CD4-positive, alpha-beta T cell treated with Interferon alpha-2 for 1 hour (primary cell): ENCODE measurements at regions not wholly inside any gene's neighbourhood (a gene's known extent, or its start where the extent isn't known, plus 50 kb on each side); places are given as distances from the start of the nearest gene placed in this dataset.

ENCODE experiments used
- DNase-seq, 2 donors: peaks; one replicate each; pipeline ENCODE4 v3.0.0-alpha.2; 2020 to 2022

DNA sequence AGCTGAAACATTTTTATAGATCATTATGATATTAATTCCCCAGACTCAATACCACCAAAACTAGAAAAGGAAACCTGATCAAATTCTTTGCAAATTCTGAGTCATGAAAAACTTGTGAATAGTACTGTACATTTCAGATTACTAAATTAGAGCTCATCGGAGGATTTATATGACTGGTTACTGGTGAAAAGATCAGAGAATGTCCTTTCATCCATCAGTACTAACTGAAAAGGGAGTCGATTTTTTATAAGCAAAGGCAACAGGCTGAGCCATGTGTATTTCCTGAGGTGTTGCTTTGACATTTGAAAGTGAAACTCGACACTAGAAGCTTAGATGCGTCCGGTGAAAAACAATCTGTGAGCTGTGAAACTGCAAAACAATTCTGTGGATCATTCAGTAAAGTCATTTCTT lies 155.7 kb downstream of the TNFSF18 start:
- DNase-seq: peak; percentile 11 to 63

DNA sequence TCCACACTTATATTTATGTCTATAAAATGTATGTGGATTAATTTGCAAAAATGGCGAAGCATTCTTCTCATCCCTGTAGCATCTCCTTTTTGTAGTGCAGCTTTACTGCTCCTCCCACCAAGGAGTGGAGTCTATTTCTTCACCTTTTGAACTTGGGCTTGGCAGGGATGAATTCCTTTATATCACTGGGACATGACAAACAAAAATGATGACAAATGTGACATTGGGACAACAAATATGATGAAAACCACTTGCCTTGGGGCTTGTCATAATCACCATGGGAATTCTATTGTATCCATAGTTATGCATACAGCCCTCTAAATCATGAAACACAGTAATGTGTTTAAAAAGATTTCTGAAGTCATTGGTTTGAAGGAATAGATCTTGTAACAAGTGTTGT lies 155.0 kb downstream of the TNFSF18 start:
- no peak for DNase-seq

DNA sequence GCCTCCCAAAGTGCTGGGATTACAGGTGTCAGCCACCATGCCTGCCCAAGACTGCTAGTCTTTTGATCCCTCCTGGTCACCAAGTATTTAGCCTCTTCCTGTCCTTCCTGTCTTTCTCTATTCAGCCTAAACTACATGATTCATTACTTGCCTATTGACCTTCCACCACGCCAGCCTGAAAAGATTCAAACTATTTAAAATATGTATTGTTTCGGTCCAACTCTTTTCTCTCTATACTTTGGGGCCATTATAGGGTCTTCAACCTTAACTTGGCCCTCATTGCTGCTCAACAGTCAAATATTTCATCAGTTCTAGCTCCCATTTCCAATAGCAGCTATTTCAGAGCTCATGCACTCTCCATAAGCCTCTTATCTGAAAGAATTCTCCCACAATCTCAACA lies 153.0 kb downstream of the TNFSF18 start:
- no peak for DNase-seq

DNA sequence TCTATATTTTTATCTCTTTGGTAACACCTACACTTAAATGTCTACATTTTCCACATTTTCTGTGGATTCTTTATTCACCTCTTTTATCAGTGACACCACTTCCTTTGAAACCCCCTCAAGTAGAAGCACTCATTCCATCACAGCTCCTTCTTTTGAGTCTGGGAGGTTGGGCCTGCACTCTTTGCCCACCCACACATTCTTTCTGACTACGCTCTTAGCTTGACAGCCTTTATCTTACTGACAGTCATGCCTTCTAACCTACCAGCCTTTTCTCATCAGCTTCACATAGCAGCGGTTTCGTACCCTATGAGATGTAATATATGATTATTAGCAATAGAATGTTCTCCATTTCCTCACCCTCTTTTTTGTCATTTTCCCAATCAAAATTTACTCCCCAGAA lies 151.9 kb downstream of the TNFSF18 start:
- DNase-seq: no peak

DNA sequence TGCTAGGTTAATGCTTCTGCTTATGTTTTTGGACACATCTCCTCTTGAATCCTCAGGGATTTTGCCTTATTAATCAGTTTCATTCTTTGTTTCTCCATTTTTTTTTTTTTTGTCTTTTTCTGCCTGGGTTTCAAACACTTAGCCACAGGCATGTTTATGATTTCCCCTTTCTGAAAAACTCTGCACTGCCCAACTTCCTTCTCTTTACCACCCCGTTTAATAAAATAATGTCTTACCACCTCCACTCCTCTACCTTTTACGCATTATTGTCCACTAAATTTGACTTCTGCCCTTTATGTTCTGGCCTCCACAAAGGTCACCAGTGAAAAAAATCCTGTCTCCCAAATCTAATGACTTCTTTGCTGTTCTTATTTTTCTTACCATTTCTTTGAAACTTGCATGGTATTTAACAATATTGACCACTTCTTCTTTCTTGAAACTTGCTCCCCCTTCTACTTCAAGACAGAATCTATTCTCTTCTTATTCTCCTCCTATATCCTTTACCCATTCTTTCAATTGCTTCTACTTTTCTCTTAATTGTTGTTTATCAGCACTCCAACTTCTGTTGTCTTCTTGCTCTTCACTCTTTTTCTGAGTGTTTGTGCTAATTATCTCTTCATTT lies 150.3 kb downstream of the TNFSF18 start:
- DNase-seq: no peak

DNA sequence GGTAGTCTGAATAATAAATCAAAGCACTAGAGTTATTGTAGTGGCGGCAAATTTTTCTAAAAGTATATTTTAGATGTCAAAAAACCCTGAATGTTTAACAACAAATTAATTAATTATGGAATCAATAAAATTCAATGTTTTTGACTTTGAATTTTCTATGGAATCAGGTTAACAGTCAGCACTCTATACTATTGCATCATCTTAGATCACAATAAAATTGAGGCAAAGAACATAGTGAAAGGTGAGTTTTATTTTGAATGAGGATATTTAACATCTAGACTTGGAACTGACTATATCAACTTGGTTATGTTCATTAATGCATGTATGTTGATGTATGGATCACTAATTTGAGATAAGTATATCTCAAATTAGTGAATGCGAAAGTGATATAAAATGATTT lies 148.5 kb downstream of the TNFSF18 start:
- DNase-seq: no peak

DNA sequence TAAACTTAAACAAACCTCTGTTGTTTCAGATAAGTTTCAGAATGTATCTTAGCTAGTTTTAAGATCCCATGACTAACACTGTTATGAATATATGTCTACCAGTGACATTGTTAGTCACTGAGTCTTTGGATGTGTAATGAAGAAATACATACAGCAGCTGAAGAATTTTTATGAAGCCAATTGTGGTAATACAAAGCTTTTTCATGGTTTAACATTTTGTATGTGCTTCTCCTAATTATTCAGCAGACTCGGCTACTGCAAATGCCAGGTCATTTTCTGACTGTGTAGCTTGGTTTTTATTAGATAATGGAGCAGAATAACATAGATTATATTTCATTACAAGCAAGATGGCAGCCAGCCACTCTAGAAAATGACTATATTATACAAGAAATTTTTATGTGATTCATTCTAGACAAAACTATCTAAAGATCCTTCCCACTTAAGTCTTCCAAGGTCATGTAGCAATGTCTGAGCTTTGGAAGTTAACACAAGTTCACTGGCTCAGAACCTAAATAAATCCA lies 147.8 kb downstream of the TNFSF18 start:
- DNase-seq: no peak

DNA sequence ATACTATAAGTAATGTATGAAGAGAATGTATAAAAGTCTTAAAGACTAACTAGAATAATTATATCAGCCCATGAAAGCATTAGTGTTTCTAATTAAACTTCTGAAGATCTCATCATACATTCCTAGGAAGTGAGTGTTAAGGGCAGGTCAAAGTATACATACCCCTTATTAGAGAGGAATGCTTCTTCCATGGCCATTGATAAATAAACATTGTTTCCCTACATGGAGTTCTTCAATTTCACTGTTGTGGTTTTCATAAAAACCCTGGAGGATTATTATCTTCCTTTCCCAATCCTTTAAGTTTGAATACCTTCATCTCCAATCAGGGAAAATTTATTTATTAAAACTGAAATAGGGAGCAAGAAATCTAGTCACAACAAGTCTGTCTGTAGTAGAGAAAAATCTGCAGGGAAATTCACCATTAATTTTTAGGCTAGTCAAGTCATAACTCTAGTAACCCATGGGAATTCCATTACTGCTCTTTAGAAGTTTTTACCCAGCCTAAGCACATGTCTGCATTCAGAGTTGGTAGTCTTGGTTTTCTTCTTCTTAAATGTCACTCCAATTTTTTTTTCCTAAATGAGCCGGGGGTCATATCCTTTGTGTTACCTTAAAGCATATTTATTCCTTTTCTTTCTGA lies 147.0 kb downstream of the TNFSF18 start:
- DNase-seq: no peak

DNA sequence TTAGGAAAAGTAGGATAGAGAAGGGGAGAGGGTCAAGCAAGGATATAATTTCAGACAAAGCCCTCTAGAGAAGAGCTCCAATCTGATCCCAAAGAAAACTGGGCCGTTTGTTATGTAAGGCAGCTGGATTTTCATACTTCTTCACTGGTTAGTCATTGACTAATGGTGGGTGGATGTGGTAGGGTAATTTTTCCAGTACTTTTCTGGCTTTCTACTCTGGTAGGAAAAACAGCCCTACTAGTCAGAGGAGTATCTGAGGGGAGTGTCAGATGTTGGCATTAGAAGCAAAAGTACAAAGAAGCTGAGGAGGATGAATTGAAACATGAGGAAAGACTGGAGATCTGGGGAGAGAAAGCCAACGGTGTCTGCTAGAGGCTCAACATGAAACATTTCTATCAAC lies 145.3 kb downstream of the TNFSF18 start:
- DNase-seq: no peak

DNA sequence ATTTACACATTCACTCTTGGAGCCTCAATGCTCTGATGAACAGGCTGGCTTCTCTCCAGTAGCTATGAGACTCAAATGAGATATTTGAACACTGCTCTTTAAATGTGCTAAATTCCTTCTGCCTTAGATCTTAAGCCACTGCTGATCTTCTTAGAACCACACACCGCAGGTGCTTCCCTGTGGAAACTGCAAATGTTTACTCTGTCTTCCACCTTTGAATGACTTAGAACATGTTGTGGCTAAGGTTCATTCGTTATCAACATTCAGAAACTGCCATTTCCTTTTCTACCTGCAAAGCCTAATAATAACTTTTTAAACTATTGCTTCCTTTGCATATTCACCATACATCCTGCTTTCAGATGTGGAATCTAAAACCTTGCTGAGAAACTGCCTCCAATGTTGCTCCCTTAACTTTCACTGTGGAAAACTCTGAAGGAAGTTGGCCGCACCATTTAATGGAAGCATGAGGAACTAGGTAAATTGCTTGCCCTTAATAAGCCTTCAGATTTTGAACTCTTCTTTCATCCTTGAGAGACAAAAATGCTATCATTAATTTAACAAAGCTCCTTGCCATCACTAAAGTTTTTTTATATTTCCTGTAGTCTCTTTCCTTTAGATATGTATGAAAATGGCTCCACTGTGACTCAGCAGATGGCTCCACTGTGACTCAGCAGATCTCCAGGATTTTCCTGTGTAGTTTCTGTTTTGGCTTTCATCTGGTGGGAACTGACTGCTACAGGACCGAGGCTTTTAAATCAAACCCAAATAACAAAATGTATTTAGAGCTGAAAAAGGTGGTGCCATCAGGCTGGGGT lies 143.8 kb downstream of the TNFSF18 start:
- DNase-seq: peak; percentile 10 to 53

DNA sequence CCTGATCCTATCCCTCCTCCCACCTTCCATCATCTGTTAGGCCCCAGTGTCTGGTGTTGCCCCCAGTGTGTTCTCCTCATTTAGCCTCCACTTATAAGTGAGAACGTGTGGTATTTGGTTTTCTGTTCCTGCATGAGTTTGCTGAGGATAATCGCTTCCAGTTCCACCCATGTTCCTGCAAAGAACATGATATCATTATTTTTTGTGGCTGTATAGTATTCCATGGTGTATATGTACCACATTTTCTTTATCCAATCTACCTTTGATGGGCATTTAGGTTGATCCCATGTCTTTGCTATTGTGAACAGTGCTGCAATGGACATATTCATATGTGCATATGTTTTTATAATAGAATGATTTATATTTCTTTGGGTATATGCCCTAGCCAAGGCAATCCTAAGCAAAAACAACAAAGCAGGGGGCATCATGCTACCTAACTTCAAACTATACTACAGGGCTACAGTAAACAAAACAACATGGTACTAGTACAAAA lies 142.9 kb downstream of the TNFSF18 start:
- DNase-seq: no peak

DNA sequence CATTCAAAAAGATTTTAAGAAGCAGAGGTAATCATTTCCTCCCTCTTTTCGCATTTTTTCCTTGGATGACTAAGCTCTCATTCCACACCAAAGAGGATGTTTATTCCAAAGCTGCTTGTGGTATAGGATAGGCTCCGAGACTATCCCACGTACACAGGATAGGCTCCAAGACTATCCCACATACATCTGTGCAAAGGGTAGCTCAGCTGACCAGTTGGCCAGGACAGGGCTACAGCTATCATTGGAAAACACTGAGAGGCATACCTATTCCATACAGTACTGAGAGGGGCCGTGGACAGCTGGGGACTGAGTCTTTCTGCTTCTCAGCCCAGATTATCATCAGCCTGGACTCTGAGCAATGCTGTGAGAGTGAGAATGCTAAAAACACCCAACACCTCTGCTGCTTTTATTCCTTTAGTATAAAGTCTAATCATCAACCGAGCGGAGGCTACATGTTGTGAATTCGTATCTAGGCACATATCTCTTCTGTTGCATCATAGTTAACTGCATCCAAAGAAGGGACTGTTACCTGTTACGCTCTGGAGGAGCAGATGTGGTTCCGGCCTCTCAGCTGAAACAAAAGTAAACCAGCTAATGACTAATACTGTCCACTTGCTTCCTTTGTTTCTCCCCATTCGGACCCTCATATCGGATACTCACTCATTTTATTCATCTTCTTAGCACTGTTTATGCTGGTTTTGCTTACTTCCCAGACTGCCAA lies 141.0 kb downstream of the TNFSF18 start:
- no peak for DNase-seq

DNA sequence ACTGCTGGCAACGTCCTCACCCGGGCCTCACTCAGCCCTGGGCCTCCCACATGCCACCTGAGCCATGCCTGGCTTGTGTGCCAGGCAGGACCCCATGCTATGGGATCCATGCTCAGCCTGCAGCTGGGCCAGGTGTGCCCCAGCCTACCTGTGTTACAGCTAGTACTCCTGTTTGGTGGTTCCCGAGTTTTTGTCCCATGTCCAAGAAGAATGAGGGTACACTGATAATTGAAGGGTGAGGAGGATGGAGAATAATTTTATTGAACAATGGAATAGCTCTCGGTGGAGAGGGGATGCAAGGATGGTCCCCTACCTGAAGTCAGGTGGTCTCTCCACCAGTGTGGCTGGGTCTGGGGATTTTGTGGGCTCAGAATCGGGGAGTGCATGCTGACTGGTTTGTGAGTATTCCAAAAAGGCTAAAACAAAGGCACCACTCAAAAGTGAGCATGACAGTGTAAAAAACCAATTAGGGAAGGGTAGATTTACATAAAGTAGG lies 137.9 kb downstream of the TNFSF18 start:
- DNase-seq: no peak

DNA sequence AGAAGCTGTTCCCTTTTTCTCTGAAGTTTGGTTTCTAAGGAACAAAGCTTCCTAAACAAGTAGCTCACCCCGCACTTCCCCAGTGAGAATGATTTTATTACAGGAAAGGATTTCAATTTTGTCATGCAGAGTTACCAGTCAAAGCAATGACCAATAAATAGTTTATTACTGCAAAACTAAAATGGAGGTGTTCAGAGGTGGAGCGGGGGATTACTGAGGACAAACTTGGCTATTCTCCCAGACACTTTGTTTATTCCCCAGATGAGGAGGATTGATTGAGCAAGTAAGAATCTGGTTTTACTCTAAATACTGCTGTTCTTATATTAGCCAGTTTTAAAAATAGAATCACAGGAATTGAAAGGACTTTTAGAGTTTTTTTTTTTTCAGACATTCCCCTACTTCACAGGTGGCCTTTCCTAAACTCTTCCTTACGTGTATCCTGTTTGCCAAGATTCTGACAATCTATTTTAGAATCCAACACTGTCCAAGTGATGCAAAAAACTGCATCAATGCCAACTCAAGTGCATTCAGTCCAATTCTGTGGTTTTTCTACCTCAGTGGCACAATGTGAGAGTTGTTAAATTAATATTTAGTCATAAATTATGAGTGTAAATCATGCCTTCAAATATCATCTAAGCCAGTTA lies 136.1 kb downstream of the TNFSF18 start:
- DNase-seq: no peak

DNA sequence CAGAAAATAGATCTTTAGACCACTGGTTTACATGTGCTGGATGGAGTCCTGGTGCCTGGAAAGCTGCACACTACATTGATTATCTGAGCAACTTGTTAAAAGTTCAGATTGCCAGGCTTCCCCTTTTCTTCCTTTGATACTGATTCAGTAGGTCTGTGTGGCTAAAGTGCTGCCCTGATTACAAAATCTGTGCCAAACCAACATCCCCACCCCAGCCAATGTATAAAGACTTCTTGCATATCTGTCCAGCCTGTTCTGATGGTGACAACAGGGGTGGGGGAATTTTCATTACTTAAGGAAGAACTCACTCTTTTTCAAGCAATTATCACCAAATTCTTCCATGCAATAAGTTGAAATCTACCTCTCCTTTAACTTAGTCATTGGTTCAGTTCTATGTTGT lies 135.5 kb downstream of the TNFSF18 start:
- no peak for DNase-seq

DNA sequence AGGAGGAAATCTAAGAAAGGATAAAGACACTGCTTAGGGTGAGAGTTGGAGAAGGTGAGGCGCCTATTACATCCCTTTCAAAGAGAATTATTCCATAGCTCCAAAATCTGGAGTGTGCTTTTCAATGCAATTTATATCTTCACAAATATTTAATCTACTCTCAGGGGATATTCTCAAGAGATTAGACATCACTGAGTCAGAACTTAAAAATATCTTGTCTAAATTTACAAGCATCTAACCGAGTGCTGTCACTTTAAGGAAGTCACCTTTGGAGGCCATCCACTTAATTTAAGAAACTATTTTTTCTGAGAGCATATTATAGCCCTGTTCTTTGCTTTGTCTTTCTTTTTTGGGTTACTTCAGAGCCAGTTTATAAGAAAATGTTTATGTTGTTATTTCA lies 134.6 kb downstream of the TNFSF18 start:
- DNase-seq: no peak

DNA sequence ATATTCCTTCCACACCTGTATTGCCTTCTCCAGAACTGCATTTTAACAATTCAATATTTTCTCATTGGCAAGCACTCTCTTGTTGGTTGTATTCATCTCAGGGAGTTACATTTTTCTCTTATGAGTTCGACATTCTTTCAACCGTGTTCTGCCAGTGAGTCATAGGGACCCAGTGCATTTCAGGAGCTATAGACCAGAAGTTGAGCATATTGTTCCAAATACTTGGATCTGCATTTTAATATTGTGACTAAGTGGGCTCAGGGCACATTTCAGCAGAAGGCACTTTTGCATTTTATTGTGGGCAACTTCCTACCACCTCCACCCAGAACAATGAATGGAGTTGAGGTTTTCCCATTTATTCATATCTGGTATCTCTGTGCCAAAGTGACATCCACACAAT lies 132.8 kb downstream of the TNFSF18 start:
- DNase-seq: no peak

DNA sequence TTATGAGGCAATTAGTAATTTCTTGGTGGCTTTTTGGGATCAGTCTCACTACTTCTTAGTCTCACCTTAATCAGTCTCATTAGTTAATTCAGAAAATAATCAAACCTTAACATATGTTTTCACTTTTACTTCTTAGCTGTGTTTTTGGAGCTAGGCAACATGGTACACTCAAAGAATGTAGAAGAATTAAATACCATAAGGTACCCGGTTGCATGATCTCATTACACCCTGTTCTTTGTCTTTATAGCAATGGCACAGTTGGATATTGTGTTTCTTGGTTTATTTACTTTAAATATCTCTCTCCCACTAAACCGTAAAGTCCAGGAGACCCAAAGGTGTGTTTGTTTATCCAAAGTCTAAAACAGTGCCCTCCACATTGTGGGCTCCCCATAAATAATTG lies 132.3 kb downstream of the TNFSF18 start:
- no peak for DNase-seq

DNA sequence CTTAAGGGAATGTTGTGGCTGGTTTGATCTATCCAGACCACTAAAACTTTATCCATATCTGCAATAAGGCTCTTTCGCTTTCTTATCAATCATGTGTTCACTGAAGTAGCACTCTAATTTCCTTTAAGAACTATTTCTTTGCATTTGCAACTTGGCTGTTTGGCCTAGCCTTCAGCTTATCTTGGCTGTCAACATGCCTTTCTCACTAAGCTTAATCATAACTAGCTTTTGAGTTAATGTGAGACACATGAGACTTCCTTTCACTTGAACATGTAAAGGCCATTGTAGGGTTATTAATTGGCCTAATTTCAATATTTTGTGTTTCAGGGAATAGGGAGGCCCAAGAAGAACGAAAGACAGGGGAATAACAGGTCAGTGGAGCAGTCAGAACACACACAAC lies 124.7 kb downstream of the TNFSF18 start:
- DNase-seq: no peak

DNA sequence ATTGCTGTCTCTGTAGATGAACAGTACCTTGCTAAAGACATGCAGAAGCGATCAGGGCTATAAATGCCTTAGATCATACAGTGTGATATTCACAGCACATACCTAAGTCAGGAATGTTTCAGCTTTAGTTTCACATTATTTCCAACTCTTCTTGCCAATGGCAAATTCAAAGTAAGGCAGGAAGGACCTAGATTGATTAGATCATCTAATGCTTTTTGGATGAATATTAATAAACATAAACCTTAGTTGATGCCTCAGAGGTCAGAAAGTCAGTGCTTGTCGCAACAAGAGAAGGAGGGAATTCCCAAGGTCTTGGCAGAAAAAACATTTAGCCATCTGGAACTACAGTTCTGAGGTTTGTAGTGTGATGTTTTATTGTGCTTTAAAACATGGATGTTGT lies 122.3 kb downstream of the TNFSF18 start:
- DNase-seq: no peak

DNA sequence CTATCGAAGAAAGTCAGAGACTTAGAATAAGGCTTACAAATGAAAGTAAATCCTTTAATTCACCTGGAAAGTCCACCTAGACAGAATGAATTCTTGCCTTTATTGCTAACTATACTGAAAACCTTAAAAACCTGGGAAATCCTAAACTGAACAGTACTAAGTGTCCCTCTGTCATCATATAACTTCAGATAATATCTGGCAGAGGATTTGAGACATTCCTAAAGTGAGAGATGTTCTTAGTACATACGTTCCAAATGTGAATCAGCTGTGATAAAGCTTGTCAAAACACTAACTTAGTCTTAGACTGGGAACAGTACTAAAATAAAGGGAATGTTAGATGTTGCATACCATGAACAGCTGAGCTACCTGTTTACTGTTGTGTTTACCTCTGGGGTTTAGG lies 121.7 kb downstream of the TNFSF18 start:
- DNase-seq: no peak

DNA sequence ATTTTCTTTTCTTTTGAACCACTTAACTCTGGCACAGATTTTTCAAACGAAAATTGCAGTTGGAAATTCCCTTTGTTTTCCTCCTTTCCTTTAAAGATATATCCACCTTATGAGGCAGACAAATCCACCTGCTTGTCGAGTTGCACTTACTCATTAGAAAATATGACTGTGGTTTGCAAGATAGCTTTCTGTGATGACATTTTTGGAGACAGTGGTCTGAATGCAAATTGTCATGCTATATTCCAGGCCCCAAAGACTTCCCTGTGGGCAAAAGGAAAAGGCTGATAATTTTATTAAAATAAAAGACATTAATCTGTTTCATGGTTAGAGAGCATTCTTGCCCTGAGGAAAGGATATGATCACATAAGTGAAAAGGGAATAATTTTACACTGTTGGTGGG lies 120.6 kb downstream of the TNFSF18 start:
- DNase-seq: no peak
